Keratinocyte (primary cell): ENCODE measurements at regions not wholly inside any gene's neighbourhood (a gene's known extent, or its start where the extent isn't known, plus 50 kb on each side); places are given as distances from the start of the nearest gene placed in this dataset.

Source experiments
- CTCF ChIP-seq, 3 experiments: IDR thresholded peaks in 1 of 3; conservative IDR thresholded peaks in 1 of 3; optimal IDR thresholded peaks in 1 of 3; 2 replicates in 2 of 3; 3 replicates in 1 of 3; pipeline versions ENCODE3 to v1.5.1; 2011; ENCODE audit warnings: low read length in 3 of 3, mild to moderate bottlenecking in 3 of 3, moderate library complexity in 2 of 3, control low read depth in 1 of 3, inconsistent platforms in 1 of 3; ENCODE audit not compliant: insufficient read depth in 2 of 3; ENCODE audit errors: extremely low read depth in 1 of 3
- EZH2 ChIP-seq: IDR thresholded peaks from one replicate; pipeline ENCODE4 v1.6.1; 2012; ENCODE audit warnings: inconsistent platforms, mild to moderate bottlenecking, low read length, moderate library complexity

DNA sequence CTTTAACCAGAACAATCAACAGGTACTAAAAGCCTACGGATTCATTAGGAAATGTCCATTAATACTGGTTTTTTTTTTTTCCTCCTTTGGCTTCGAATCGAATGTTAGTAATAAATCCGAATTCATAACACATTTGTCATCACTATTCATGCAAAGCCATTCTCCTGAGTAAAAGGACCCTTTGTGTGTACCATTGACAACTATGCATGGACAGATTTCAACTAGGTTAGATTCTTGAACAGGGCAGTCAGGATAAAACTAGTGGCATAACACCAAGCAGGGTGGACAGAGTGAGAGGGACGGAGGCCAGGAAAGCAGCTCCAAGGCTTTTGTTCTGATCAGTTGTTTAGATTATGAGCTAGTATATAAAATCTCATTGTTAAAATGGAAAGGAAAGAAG is 1722.0 kb upstream of the TENM3 start:
- TF ChIP-seq EZH2 (no peak), CTCF (optimal IDR thresholded peaks at IDR 0.05 in 1 of 3, IDR thresholded peaks at IDR 0.05 in 1 of 3, conservative IDR thresholded peaks at IDR 0.05 in 1 of 3; ENCODE audit: extremely low read depth in 1 of 3, insufficient read depth in 2 of 3, low read length in 3 of 3) (no peak)
